DOHH2 (cell line): ENCODE measurements at regions not wholly inside any gene's neighbourhood (a gene's known extent, or its start where the extent isn't known, plus 50 kb on each side); places are given as distances from the start of the nearest gene placed in this dataset.

Experiments
- H3F3A ChIP-seq: fragments of 200-600 bp; sonication (generic), shearing (Covaris generic); 2 replicates; pipeline ENCODE4 v1.6.0; 2016; ENCODE audit warnings: antibody characterized with exemption, mild to moderate bottlenecking; ENCODE audit not compliant: control insufficient read depth, insufficient read depth
- H3K27ac ChIP-seq: fragments of 200-600 bp; sonication (generic); 2 replicates; pipeline ENCODE4 v1.5.1; 2014; ENCODE audit warnings: low read depth, mild to moderate bottlenecking, low read length, moderate library complexity
- H3K27me3 ChIP-seq: fragments of 200-600 bp; sonication (generic); 2 replicates; pipeline ENCODE4 v1.6.1; 2014; ENCODE audit warnings: mild to moderate bottlenecking, low read length, mixed read lengths; ENCODE audit not compliant: control insufficient read depth
- H3K36me3 ChIP-seq: fragments of 200-600 bp; sonication (generic); 2 replicates; pipeline ENCODE4 v1.6.1; 2014; ENCODE audit warnings: mild to moderate bottlenecking, low read length, moderate library complexity, mixed read lengths; ENCODE audit not compliant: control insufficient read depth
- H3K4me1 ChIP-seq: fragments of 200-600 bp; sonication (generic); 2 replicates; pipeline ENCODE4 v1.6.1; 2014; ENCODE audit warnings: mild to moderate bottlenecking, low read length, mixed read lengths; ENCODE audit not compliant: control insufficient read depth
- H3K4me2 ChIP-seq: fragments of 200-600 bp; sonication (generic); 2 replicates; pipeline ENCODE4 v1.6.0; 2014; ENCODE audit warnings: mild to moderate bottlenecking, low read length, moderate library complexity
- H3K4me3 ChIP-seq: fragments of 200-600 bp; sonication (generic); 2 replicates; pipeline ENCODE4 v1.5.1; 2014; ENCODE audit warnings: mild to moderate bottlenecking, low read length, mixed read lengths
- H3K79me2 ChIP-seq: fragments of 200-600 bp; sonication (generic); 2 replicates; pipeline ENCODE4 v1.6.1; 2014; ENCODE audit warnings: mild to moderate bottlenecking, low read length, mixed read lengths; ENCODE audit not compliant: control insufficient read depth
- H3K9me2 ChIP-seq: fragments of 200-600 bp; sonication (generic); replicated peaks from 2 replicates; pipeline ENCODE4 v1.6.1; 2014; ENCODE audit warnings: mild to moderate bottlenecking, low read length, mixed read lengths; ENCODE audit not compliant: control insufficient read depth
- H3K9me3 ChIP-seq: fragments of 200-600 bp; sonication (generic); 2 replicates; pipeline ENCODE4 v1.6.1; 2014; ENCODE audit warnings: antibody characterized with exemption, low read length, mixed read lengths; ENCODE audit not compliant: control insufficient read depth, insufficient read depth
- H4K20me1 ChIP-seq: fragments of 200-600 bp; sonication (generic); 2 replicates; pipeline ENCODE4 v1.6.0; 2014; ENCODE audit warnings: low read depth, mild to moderate bottlenecking, antibody characterized with exemption, low read length, moderate library complexity; ENCODE audit not compliant: control insufficient read depth, insufficient read depth
- EZH2phosphoT487 ChIP-seq: fragments of 200-600 bp; sonication (generic); IDR thresholded peaks from 2 replicates; pipeline ENCODE4 v1.6.1; 2017; ENCODE audit warnings: borderline replicate concordance, mild to moderate bottlenecking, antibody characterized with exemption, low read length, moderate library complexity, mixed read lengths
- TF ChIP-seq, protein P1 (sequence below): fragments of 200-600 bp; sonication (generic); IDR thresholded peaks from one replicate; pipeline ENCODE4 v1.5.1; 2014; ENCODE audit warnings: antibody characterized with exemption, mild to moderate bottlenecking, low read depth, low read length; ENCODE audit not compliant: poor library complexity, severe bottlenecking

- H3K4me3 ChIP-seq: no peak overlapping the region
- H3K4me1 ChIP-seq: no peaks in the 10 kb centered on the region
- H3K79me2 ChIP-seq: no peaks in the 10 kb centered on the region
- no peak overlapping the region for H3K27ac ChIP-seq
- no peak overlapping the region for H3K4me2 ChIP-seq
- no peaks in the 10 kb centered on the region for H3K27me3 ChIP-seq
- no peaks in the 10 kb centered on the region; the same call in 1 of the 2 replicates for H3K9me2 ChIP-seq
- no peaks in the 10 kb centered on the region for H3F3A ChIP-seq
- H3K9me3 ChIP-seq: no peaks in the 10 kb centered on the region
- TF ChIP-seq EZH2phosphoT487: no peak
- TF ChIP-seq, protein P1, sequence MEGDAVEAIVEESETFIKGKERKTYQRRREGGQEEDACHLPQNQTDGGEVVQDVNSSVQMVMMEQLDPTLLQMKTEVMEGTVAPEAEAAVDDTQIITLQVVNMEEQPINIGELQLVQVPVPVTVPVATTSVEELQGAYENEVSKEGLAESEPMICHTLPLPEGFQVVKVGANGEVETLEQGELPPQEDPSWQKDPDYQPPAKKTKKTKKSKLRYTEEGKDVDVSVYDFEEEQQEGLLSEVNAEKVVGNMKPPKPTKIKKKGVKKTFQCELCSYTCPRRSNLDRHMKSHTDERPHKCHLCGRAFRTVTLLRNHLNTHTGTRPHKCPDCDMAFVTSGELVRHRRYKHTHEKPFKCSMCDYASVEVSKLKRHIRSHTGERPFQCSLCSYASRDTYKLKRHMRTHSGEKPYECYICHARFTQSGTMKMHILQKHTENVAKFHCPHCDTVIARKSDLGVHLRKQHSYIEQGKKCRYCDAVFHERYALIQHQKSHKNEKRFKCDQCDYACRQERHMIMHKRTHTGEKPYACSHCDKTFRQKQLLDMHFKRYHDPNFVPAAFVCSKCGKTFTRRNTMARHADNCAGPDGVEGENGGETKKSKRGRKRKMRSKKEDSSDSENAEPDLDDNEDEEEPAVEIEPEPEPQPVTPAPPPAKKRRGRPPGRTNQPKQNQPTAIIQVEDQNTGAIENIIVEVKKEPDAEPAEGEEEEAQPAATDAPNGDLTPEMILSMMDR: no peak
- H4K20me1 ChIP-seq: no peaks in the 10 kb centered on the region
- H3K36me3 ChIP-seq: no peaks in the 10 kb centered on the region
Observed at GRCh38 chr14:57009585-57010515, 199.6 kb upstream of the OTX2 start.

DNA sequence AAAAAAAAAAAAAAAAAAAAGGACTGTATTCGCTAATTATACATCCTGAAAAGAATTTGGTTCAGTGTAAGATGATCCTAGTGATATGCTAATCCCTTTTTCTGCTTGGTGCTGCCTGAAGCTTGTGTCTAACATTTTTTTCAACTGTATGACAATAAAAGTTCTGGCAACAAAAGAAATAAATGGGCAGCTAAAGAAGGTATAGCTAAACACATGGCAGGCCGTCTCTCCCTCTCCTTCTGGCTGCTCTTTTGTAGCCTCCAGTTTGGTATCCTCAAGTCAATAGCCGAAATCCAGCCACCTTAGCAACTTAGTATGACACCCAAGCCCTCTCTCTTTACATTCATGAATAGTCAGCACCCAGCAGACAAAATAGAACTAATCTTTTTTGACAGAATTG is 198.3 kb upstream of the OTX2 start:
- Histone ChIP-seq H3K4me3 (no peak overlapping the region), H3K9me2 (no peaks in the 10 kb centered on the region; the same call in 1 of the 2 replicates), H3K79me2 (no peaks in the 10 kb centered on the region), H3K27me3 (no peaks in the 10 kb centered on the region), H3K36me3 (no peaks in the 10 kb centered on the region), H3K9me3 (no peaks in the 10 kb centered on the region), H3K4me1 (no peaks in the 10 kb centered on the region), H4K20me1 (no peaks in the 10 kb centered on the region), H3K4me2 (no peak overlapping the region), H3F3A (no peaks in the 10 kb centered on the region), H3K27ac (no peak overlapping the region)
- TF ChIP-seq, protein P1: no peak
- TF ChIP-seq EZH2phosphoT487: no peak

DNA sequence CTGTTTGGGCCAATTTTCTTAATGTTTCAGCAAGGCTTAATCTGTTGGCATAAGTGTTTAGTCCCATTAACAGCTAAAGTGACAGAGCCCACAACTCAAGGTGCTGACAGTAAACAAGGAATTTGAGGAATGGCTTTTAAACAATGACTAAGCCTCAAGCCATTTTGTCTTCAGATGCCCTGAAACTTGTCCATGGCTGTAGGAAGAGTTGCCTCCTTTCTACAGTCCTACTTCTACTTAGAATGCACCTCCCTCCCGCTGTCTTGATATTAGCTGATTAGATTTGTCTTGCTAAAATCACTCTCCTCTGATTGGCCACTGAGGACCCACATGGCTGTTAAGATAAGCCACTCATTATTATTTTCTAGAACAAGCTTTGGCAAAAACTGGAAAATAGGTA is 188.4 kb upstream of the OTX2 start:
- no peaks in the 10 kb centered on the region for H3K79me2 ChIP-seq
- H3K4me3 ChIP-seq: no peak overlapping the region
- H3K27me3 ChIP-seq: no peaks in the 10 kb centered on the region
- no peaks in the 10 kb centered on the region for H3K9me3 ChIP-seq
- H3K4me1 ChIP-seq: no peaks in the 10 kb centered on the region
- H4K20me1 ChIP-seq: no peaks in the 10 kb centered on the region
- no peak overlapping the region for H3K4me2 ChIP-seq
- H3F3A ChIP-seq: no peaks in the 10 kb centered on the region
- H3K9me2 ChIP-seq: no peaks in the 10 kb centered on the region
- H3K36me3 ChIP-seq: no peaks in the 10 kb centered on the region
- H3K27ac ChIP-seq: no peak overlapping the region
- TF ChIP-seq EZH2phosphoT487: no peak
- TF ChIP-seq, protein P1: no peak
